Suprapubic skin (tissue), 4 donors: ENCODE measurements at regions not wholly inside any gene's neighbourhood (a gene's known extent, or its start where the extent isn't known, plus 50 kb on each side); places are given as distances from the start of the nearest gene placed in this dataset.

ENCODE experiments used
- CTCF ChIP-seq, 2 donors: fragments of 200-600 bp in 1 of 2; fragments of 450-650 bp in 1 of 2; sonication (generic) in 1 of 2; IDR thresholded peaks; one replicate each; pipeline ENCODE4 v1.5.1; 2016 to 2019; ENCODE audit warnings: antibody characterized with exemption in 2 of 2, mild to moderate bottlenecking in 1 of 2, moderate library complexity in 1 of 2
- POLR2A ChIP-seq, 2 donors: fragments of 450-650 bp; IDR thresholded peaks; one replicate each; pipeline ENCODE4 v1.6.1; 2017; ENCODE audit warnings: antibody characterized with exemption in 2 of 2, mild to moderate bottlenecking in 2 of 2, moderate library complexity in 2 of 2
- POLR2AphosphoS5 ChIP-seq, 3 donors: sonication (generic); formaldehyde crosslinking; IDR thresholded peaks; one replicate each; pipeline ENCODE4 v1.6.1; 2017; ENCODE audit warnings: antibody characterized with exemption in 3 of 3

- no peak for TF ChIP-seq POLR2A (IDR thresholded peaks at IDR 0.05)
- no peak for TF ChIP-seq CTCF (IDR thresholded peaks at IDR 0.05)
- peak in 1 of 3 donors; percentile 59 for TF ChIP-seq POLR2AphosphoS5 (IDR thresholded peaks at IDR 0.05)
Observed at GRCh38 chr1:221839782-221840395, 98.0 kb upstream of the DUSP10 start.
